SK-N-SH (cell line): ENCODE measurements at regions not wholly inside any gene's neighbourhood (a gene's known extent, or its start where the extent isn't known, plus 50 kb on each side); places are given as distances from the start of the nearest gene placed in this dataset.

Source experiments
- CTCF ChIA-PET: fragments of 300-600, 350-600 bp; formaldehyde crosslinking; extraction: SDS; loops from one replicate; lab custom pipeline; 2021; lab: Yijun Ruan, JAX
- POLR2A ChIA-PET: fragments of 350-600 bp; sonication (Branson Sonifier 250); formaldehyde crosslinking; extraction: SDS; loops from one replicate; lab custom pipeline; 2020; ENCODE audit warnings: antibody characterized with exemption, inconsistent platforms; lab: Yijun Ruan, JAX
- DNase-seq: peaks from one replicate; pipeline ENCODE4 v3.0.0; 2012
- H2AFZ ChIP-seq: fragments of 200-600 bp; sonication (generic); 2 replicates; pipeline ENCODE4 v1.8.1; 2016; ENCODE audit warnings: antibody characterized with exemption, mild to moderate bottlenecking, low read depth
- H3F3A ChIP-seq: fragments of 200-600 bp; sonication (generic); replicated peaks from 2 replicates; pipeline ENCODE3; 2016; ENCODE audit warnings: antibody characterized with exemption, mild to moderate bottlenecking; ENCODE audit not compliant: insufficient read depth
- H3K27ac ChIP-seq, 2 experiments: fragments of 200-500 bp in 1 of 2; fragments of 200-600 bp in 1 of 2; sonication (Bioruptor generic) in 1 of 2; sonication (generic), shearing (Covaris generic) in 1 of 2; 2 replicates each; pipeline versions ENCODE4 v1.5.1 to v1.6.1; 2014 to 2016; ENCODE audit warnings: low read depth in 2 of 2, inconsistent platforms in 1 of 2, low read length in 1 of 2, mild to moderate bottlenecking in 1 of 2, mixed read lengths in 1 of 2
- H3K27me3 ChIP-seq: fragments of 200-600 bp; sonication (generic), shearing (Covaris generic); 2 replicates; pipeline ENCODE4 v1.6.1; 2016; ENCODE audit warnings: mixed run types; ENCODE audit not compliant: insufficient read depth
- H3K36me3 ChIP-seq, 2 experiments: fragments of 200-500 bp in 1 of 2; fragments of 200-600 bp in 1 of 2; sonication (Bioruptor generic) in 1 of 2; sonication (generic) in 1 of 2; replicated peaks in 1 of 2; 2 replicates each; pipeline versions ENCODE3 to v1.5.1; 2014 to 2016; ENCODE audit warnings: low read length in 1 of 2, mild to moderate bottlenecking in 1 of 2; ENCODE audit not compliant: insufficient read depth in 2 of 2, control insufficient read depth in 1 of 2
- H3K4me1 ChIP-seq, 2 experiments: fragments of 200-500 bp in 1 of 2; fragments of 200-600 bp in 1 of 2; sonication (Bioruptor generic) in 1 of 2; sonication (generic), shearing (Covaris generic) in 1 of 2; 2 replicates each; pipeline versions ENCODE4 v1.5.1 to v1.6.1; 2014 to 2016; ENCODE audit warnings: low read depth in 1 of 2, low read length in 1 of 2, mixed run types in 1 of 2; ENCODE audit not compliant: insufficient read depth in 2 of 2, control insufficient read depth in 1 of 2
- H3K4me2 ChIP-seq: fragments of 200-600 bp; sonication (generic), shearing (Covaris generic); 2 replicates; pipeline ENCODE4 v1.6.1; 2017; ENCODE audit warnings: mixed run types
- H3K4me3 ChIP-seq, 2 experiments: fragments of 200-500 bp in 1 of 2; fragments of 200-600 bp in 1 of 2; sonication (Bioruptor generic) in 1 of 2; sonication (generic), shearing (Covaris generic) in 1 of 2; 2 replicates each; pipeline versions ENCODE4 v1.5.1 to v1.8.1; 2014 to 2016; ENCODE audit warnings: low read depth in 2 of 2, inconsistent platforms in 1 of 2, low read length in 1 of 2, mild to moderate bottlenecking in 1 of 2, mixed read lengths in 1 of 2, moderate library complexity in 1 of 2
- H3K79me2 ChIP-seq: fragments of 200-600 bp; sonication (generic); 2 replicates; pipeline ENCODE4 v1.8.1; 2017; ENCODE audit warnings: mild to moderate bottlenecking; ENCODE audit not compliant: insufficient read depth
- H3K9ac ChIP-seq: fragments of 200-600 bp; sonication (generic); 2 replicates; pipeline ENCODE4 v1.6.1; 2017; ENCODE audit warnings: mixed run types
- H3K9me2 ChIP-seq: fragments of 200-600 bp; sonication (generic); 2 replicates; pipeline ENCODE4 v1.6.1; 2017; ENCODE audit warnings: mixed run types
- H3K9me3 ChIP-seq: fragments of 200-600 bp; sonication (generic); 2 replicates; pipeline ENCODE4 v1.6.1; 2017; ENCODE audit warnings: mixed run types, mild to moderate bottlenecking, moderate library complexity
- H4K20me1 ChIP-seq: fragments of 200-600 bp; sonication (generic); 2 replicates; pipeline ENCODE4 v1.6.1; 2017; ENCODE audit warnings: mild to moderate bottlenecking, mixed run types; ENCODE audit not compliant: insufficient read depth
- CHD2 ChIP-seq: fragments of 150-350 bp; IDR thresholded peaks from 2 replicates; pipeline ENCODE4 v1.6.1; 2018; ENCODE audit warnings: low read length; ENCODE audit not compliant: partially characterized antibody
- CTCF ChIP-seq: fragments of 200-600 bp; sonication (generic); IDR thresholded peaks from 2 replicates; pipeline ENCODE4 v1.6.1; 2017; ENCODE audit warnings: antibody characterized with exemption, mild to moderate bottlenecking, moderate library complexity
- EP300 ChIP-seq, 2 experiments: IDR thresholded peaks; 2 replicates each; pipeline versions ENCODE4 v1.4.0 to v1.6.1; 2012; ENCODE audit warnings: borderline replicate concordance in 1 of 2, low read depth in 1 of 2, low read length in 1 of 2
- EZH2phosphoT487 ChIP-seq: fragments of 200-600 bp; sonication (generic); IDR thresholded peaks from 2 replicates; pipeline ENCODE4 v1.6.1; 2017; ENCODE audit warnings: low read depth, mixed run types, mild to moderate bottlenecking, antibody characterized with exemption, moderate library complexity, borderline replicate concordance
- FOXJ3 ChIP-seq: sonication (generic); formaldehyde crosslinking; IDR thresholded peaks from 2 replicates; pipeline ENCODE4 v1.5.1; 2020; ENCODE audit warnings: mild to moderate bottlenecking, missing genetic modification reagents
- FOXM1 ChIP-seq: IDR thresholded peaks from 2 replicates; pipeline ENCODE4 v1.4.0; 2012; ENCODE audit warnings: low read depth, mild to moderate bottlenecking
- GABPA ChIP-seq: IDR thresholded peaks from 2 replicates; pipeline ENCODE4 v1.4.0; 2012; ENCODE audit warnings: low read depth, mild to moderate bottlenecking
- GATA2 ChIP-seq: sonication (generic); formaldehyde crosslinking; IDR thresholded peaks from 2 replicates; pipeline ENCODE4 v1.5.0; 2020; ENCODE audit warnings: mild to moderate bottlenecking, missing genetic modification reagents
- IRF3 ChIP-seq: fragments of 150-350 bp; IDR thresholded peaks from 2 replicates; pipeline ENCODE4 v1.6.1; 2016; ENCODE audit warnings: mild to moderate bottlenecking, low read depth, low read length
- MAX ChIP-seq: IDR thresholded peaks from 2 replicates; pipeline ENCODE4 v1.4.0; 2012; ENCODE audit warnings: low read depth
- MEF2A ChIP-seq: IDR thresholded peaks from 2 replicates; pipeline ENCODE4 v1.4.0; 2012; ENCODE audit warnings: low read depth, borderline replicate concordance
- NRF1 ChIP-seq: IDR thresholded peaks from 2 replicates; pipeline ENCODE4 v1.6.1; 2012; ENCODE audit warnings: low read depth, mild to moderate bottlenecking, low read length
- PBX3 ChIP-seq: IDR thresholded peaks from 2 replicates; pipeline ENCODE4; 2012
- POLR2AphosphoS5 ChIP-seq: IDR thresholded peaks from 2 replicates; pipeline ENCODE4 v1.6.1; 2012; ENCODE audit warnings: low read depth, low read length
- RAD21 ChIP-seq: IDR thresholded peaks from 2 replicates; pipeline ENCODE4 v1.6.1; 2012; ENCODE audit warnings: mild to moderate bottlenecking, low read length
- RXRA ChIP-seq: IDR thresholded peaks from 2 replicates; pipeline ENCODE4 v1.4.0; 2012; ENCODE audit warnings: low read depth, mild to moderate bottlenecking, borderline replicate concordance
- TAF1 ChIP-seq: IDR thresholded peaks from 2 replicates; pipeline ENCODE4 v1.6.1; 2012; ENCODE audit warnings: low read depth, mild to moderate bottlenecking, low read length, moderate library complexity, borderline replicate concordance
- USF1 ChIP-seq: IDR thresholded peaks from 2 replicates; pipeline ENCODE4 v1.4.0; 2012; ENCODE audit warnings: low read depth, borderline replicate concordance
- YY1 ChIP-seq: IDR thresholded peaks from 2 replicates; pipeline ENCODE4 v1.4.0; 2012; ENCODE audit warnings: low read depth, mild to moderate bottlenecking
- WGBS: methylation state at CpG from one replicate; pipeline ENCODE4 v1.1.6; 2017; ENCODE audit warnings: low lambda C conversion rate; 5-methylcytosine and 5-hydroxymethylcytosine counted together

- Histone ChIP-seq H3K4me1 (no peaks in the 10 kb centered on the region), H2AFZ (no peak overlapping the region), H3K9me3 (no peaks in the 10 kb centered on the region), H3K36me3 (no peaks in the 10 kb centered on the region), H3K79me2 (no peaks in the 10 kb centered on the region), H3K27ac (no peak overlapping the region), H4K20me1 (no peaks in the 10 kb centered on the region), H3K27me3 (no peaks in the 10 kb centered on the region), H3K4me3 (no peak overlapping the region), H3F3A (no peaks in the 10 kb centered on the region), H3K4me2 (no peak overlapping the region), H3K9me2 (no peaks in the 10 kb centered on the region), H3K9ac (no peak overlapping the region)
- TF ChIP-seq EP300 (IDR thresholded peaks at IDR 0.05; ENCODE audit: borderline replicate concordance in 1 of 2, low read depth in 1 of 2, low read length in 1 of 2) (no peak), TAF1 (no peak), RXRA (no peak), YY1 (no peak), IRF3 (no peak), GATA2 (no peak), POLR2AphosphoS5 (no peak), GABPA (no peak), FOXM1 (no peak), PBX3 (no peak), NRF1 (no peak), RAD21 (no peak), CHD2 (no peak), CTCF (no peak), EZH2phosphoT487 (no peak), USF1 (no peak), FOXJ3 (no peak), MEF2A (no peak), MAX (no peak)
- DNase-seq: no peak
- CTCF ChIA-PET: no interaction called here
- POLR2A ChIA-PET: no interaction called here
- 26% methylated on average over 7 of the region's 7 CpGs for WGBS
These were observed 634.6 kb upstream of the ADGRL3 start for GRCh38 chr4:60565558-60565957.
